Stimulated activated effector memory CD8-positive, alpha-beta T cell treated with anti-CD3 and anti-CD28 coated beads, Interleukin-12 subunit alpha, Interleukin-12 subunit beta, amount 100 ng/mL, for 72 hours (primary cell): ENCODE measurements at regions not wholly inside any gene's neighbourhood (a gene's known extent, or its start where the extent isn't known, plus 50 kb on each side); places are given as distances from the start of the nearest gene placed in this dataset.

Source experiments
- ATAC-seq: fragments of 150-1000 bp; cut with Tn5 transposase; 2 replicates; pipeline ENCODE4 v1.10.0; 2021
- DNase-seq, 2 donors: peaks; one replicate each; pipeline ENCODE4 v3.0.0; 2021 to 2022; ENCODE audit warnings: low spot score in 2 of 2
- H3K27ac Mint-ChIP-seq: one replicate; pipeline ENCODE4 v1.8.0; 2022; ENCODE audit warnings: mild to moderate bottlenecking, mixed read lengths
- H3K36me3 Mint-ChIP-seq: one replicate; pipeline ENCODE4 v1.8.0; 2022; ENCODE audit warnings: mild to moderate bottlenecking, mixed read lengths
- H3K4me1 Mint-ChIP-seq: one replicate; pipeline ENCODE4 v1.8.0; 2022; ENCODE audit warnings: mixed read lengths
- H3K4me3 Mint-ChIP-seq: one replicate; pipeline ENCODE4 v1.8.0; 2022; ENCODE audit warnings: mild to moderate bottlenecking, mixed read lengths
- H3K9me3 Mint-ChIP-seq: one replicate; pipeline ENCODE4 v1.8.0; 2022; ENCODE audit warnings: mixed read lengths

- Mint-ChIP-seq H3K36me3 (no peaks in the 10 kb centered on the region), H3K27ac (no peak overlapping the region), H3K4me3 (no peak overlapping the region), H3K9me3 (no peaks in the 10 kb centered on the region), H3K4me1 (peaks cover 16% of the 10 kb centered on the region)
- ATAC-seq, result no peak
- no peak for DNase-seq
Measured at GRCh38 chr9:136611606-136612005, 51.1 kb upstream of the EGFL7 start.

GRCh38 chr9:136611119-136611518, 51.6 kb upstream of the EGFL7 start:
- no peaks in the 10 kb centered on the region for H3K36me3 Mint-ChIP-seq
- H3K27ac Mint-ChIP-seq, result no peak overlapping the region
- peaks cover 11% of the 10 kb centered on the region for H3K4me1 Mint-ChIP-seq
- H3K4me3 Mint-ChIP-seq, result no peak overlapping the region
- DNase-seq (no peak), ATAC-seq (no peak)
- H3K9me3 Mint-ChIP-seq, result no peaks in the 10 kb centered on the region

- ATAC-seq (no peak), DNase-seq (no peak)
- Mint-ChIP-seq H3K27ac (no peak overlapping the region), H3K9me3 (no peaks in the 10 kb centered on the region), H3K4me3 (no peak overlapping the region), H3K4me1 (peaks cover 4% of the 10 kb centered on the region), H3K36me3 (no peaks in the 10 kb centered on the region)
Measured at GRCh38 chr9:136610426-136610825, 52.3 kb upstream of the EGFL7 start.

- Mint-ChIP-seq H3K4me3 (no peak overlapping the region), H3K36me3 (no peaks in the 10 kb centered on the region), H3K4me1 (no peaks in the 10 kb centered on the region), H3K9me3 (no peaks in the 10 kb centered on the region), H3K27ac (no peak overlapping the region)
- no peak for ATAC-seq
- DNase-seq, result no peak
Measured at GRCh38 chr9:136609838-136610311, 52.8 kb upstream of the EGFL7 start.

GRCh38 chr9:136609160-136609475, 53.6 kb upstream of the EGFL7 start:
- no peak for ATAC-seq
- Mint-ChIP-seq H3K4me1 (no peaks in the 10 kb centered on the region), H3K4me3 (no peak overlapping the region), H3K27ac (no peak overlapping the region), H3K9me3 (no peaks in the 10 kb centered on the region), H3K36me3 (no peaks in the 10 kb centered on the region)
- DNase-seq, result no peak

GRCh38 chr9:136608348-136609159, 54.2 kb upstream of the EGFL7 start:
- Mint-ChIP-seq H3K36me3 (no peaks in the 10 kb centered on the region), H3K9me3 (no peaks in the 10 kb centered on the region), H3K4me1 (no peaks in the 10 kb centered on the region), H3K27ac (no peak overlapping the region), H3K4me3 (no peak overlapping the region)
- peak; percentile 8 for ATAC-seq
- DNase-seq, result no peak

- Mint-ChIP-seq H3K27ac (no peak overlapping the region), H3K4me3 (no peak overlapping the region), H3K9me3 (no peaks in the 10 kb centered on the region), H3K36me3 (no peaks in the 10 kb centered on the region), H3K4me1 (no peaks in the 10 kb centered on the region)
- ATAC-seq (no peak), DNase-seq (no peak)
Measured at GRCh38 chr9:136607334-136607919, 55.3 kb upstream of the EGFL7 start.

GRCh38 chr9:136606687-136607333, 55.9 kb upstream of the EGFL7 start:
- Mint-ChIP-seq H3K36me3 (no peaks in the 10 kb centered on the region), H3K4me3 (no peak overlapping the region), H3K4me1 (no peaks in the 10 kb centered on the region), H3K27ac (no peak overlapping the region), H3K9me3 (no peaks in the 10 kb centered on the region)
- no peak for DNase-seq
- ATAC-seq, result no peak

GRCh38 chr9:136605988-136606660, 56.6 kb upstream of the EGFL7 start:
- DNase-seq, result no peak
- H3K4me3 Mint-ChIP-seq, result no peak overlapping the region
- no peak overlapping the region for H3K27ac Mint-ChIP-seq
- ATAC-seq, result no peak
- no peaks in the 10 kb centered on the region for H3K36me3 Mint-ChIP-seq
- no peaks in the 10 kb centered on the region for H3K4me1 Mint-ChIP-seq
- H3K9me3 Mint-ChIP-seq, result no peaks in the 10 kb centered on the region

GRCh38 chr9:136604823-136605525, 57.7 kb upstream of the EGFL7 start:
- H3K4me1 Mint-ChIP-seq, result peaks cover 7% of the 10 kb centered on the region
- peaks cover 2% of the 10 kb centered on the region for H3K9me3 Mint-ChIP-seq
- no peak overlapping the region for H3K27ac Mint-ChIP-seq

GRCh38 chr9:136603901-136604814, 58.3 kb upstream of the NOTCH1 start:
- ATAC-seq (no peak), DNase-seq (no peak)
- no peaks in the 10 kb centered on the region for H3K36me3 Mint-ChIP-seq
- H3K4me1 Mint-ChIP-seq, result peaks cover 7% of the 10 kb centered on the region
- peaks cover 2% of the 10 kb centered on the region for H3K9me3 Mint-ChIP-seq
- H3K27ac Mint-ChIP-seq, result no peak overlapping the region
- H3K4me3 Mint-ChIP-seq, result no peak overlapping the region

More at GRCh38 chr9:136604823-136605525, 57.7 kb upstream of the EGFL7 start:
- ATAC-seq (no peak), DNase-seq (no peak)
- Mint-ChIP-seq H3K36me3 (no peaks in the 10 kb centered on the region), H3K4me3 (no peak overlapping the region)

- DNase-seq, result no peak
- peaks cover 2% of the 10 kb centered on the region for H3K9me3 Mint-ChIP-seq
- peaks cover 7% of the 10 kb centered on the region for H3K4me1 Mint-ChIP-seq
- no peaks in the 10 kb centered on the region for H3K36me3 Mint-ChIP-seq
- no peak overlapping the region for H3K4me3 Mint-ChIP-seq
- ATAC-seq, result no peak
- H3K27ac Mint-ChIP-seq, result no peak overlapping the region
Measured at GRCh38 chr9:136603216-136603615, 57.4 kb upstream of the NOTCH1 start.

- Mint-ChIP-seq H3K36me3 (no peaks in the 10 kb centered on the region), H3K27ac (no peak overlapping the region), H3K4me3 (no peak overlapping the region), H3K9me3 (peaks cover 2% of the 10 kb centered on the region), H3K4me1 (peaks cover 7% of the 10 kb centered on the region)
- no peak for DNase-seq
- no peak for ATAC-seq
Measured at GRCh38 chr9:136602193-136602885, 56.5 kb upstream of the NOTCH1 start.
